Neural progenitor cell (in vitro differentiated cells): ENCODE measurements at regions not wholly inside any gene's neighbourhood (a gene's known extent, or its start where the extent isn't known, plus 50 kb on each side); places are given as distances from the start of the nearest gene placed in this dataset.

Source experiments
- CTCF ChIP-seq: fragments of 200-600 bp; sonication (generic); IDR thresholded peaks from 2 replicates; pipeline ENCODE4 v1.5.1; 2017; ENCODE audit warnings: antibody characterized with exemption, mild to moderate bottlenecking
- EZH2phosphoT487 ChIP-seq: fragments of 200-600 bp; sonication (generic); IDR thresholded peaks from 2 replicates; pipeline ENCODE4 v1.6.1; 2017; ENCODE audit warnings: antibody characterized with exemption

GRCh38 chr6:15825332-15825930 is 162.6 kb upstream of the DTNBP1 start:
- no peak for TF ChIP-seq EZH2phosphoT487
- no peak for TF ChIP-seq CTCF
